ENCODE measurements at regions not wholly inside any gene's neighbourhood (a gene's known extent, or its start where the extent isn't known, plus 50 kb on each side); places are given as distances from the start of the nearest gene placed in this dataset.

- ATAC-seq: no peak
- Histone ChIP-seq H3K36me3 (no peaks in the 10 kb centered on the region), H3K27ac (no peak overlapping the region), H3K27me3 (no peaks in the 10 kb centered on the region), H3K4me3 (no peak overlapping the region), H3K9me3 (no peaks in the 10 kb centered on the region), H3K4me1 (peaks cover 0 to 3% of the 10 kb centered on the region in 2 donors)
- intact Hi-C loops (cut with DNase I; ENCODE audit: low total_unique reads) (no loop called here), in situ Hi-C loops (cut with MboI; ENCODE audit: low sequenced_read_pairs in 4 of 4) (no loop called here)
- TF ChIP-seq CTCF (IDR thresholded peaks at IDR 0.05 in 4 of 5, conservative IDR thresholded peaks at IDR 0.05 in 1 of 5): no peak
- TF ChIP-seq POLR2A (IDR thresholded peaks at IDR 0.05): no peak
- DNase-seq: no peak
These were observed 691.2 kb downstream of the EPHA4 start for GRCh38 chr2:220880623-220881596.

- intact Hi-C loops (cut with DNase I; ENCODE audit: low total_unique reads): no loop called here
These were observed 689.6 kb downstream of the EPHA4 start for GRCh38 chr2:220882507-220882906.

GRCh38 chr2:220885593-220885992, 686.5 kb downstream of the EPHA4 start:
- in situ Hi-C loops (cut with MboI; ENCODE audit: low sequenced_read_pairs in 4 of 4) (no loop called here), intact Hi-C loops (cut with DNase I; ENCODE audit: low total_unique reads) (no loop called here)

More at GRCh38 chr2:220882507-220882906, 689.6 kb downstream of the EPHA4 start:
- H3K4me3 ChIP-seq: no peak overlapping the region
- no peak overlapping the region for H3K27ac ChIP-seq
- DNase-seq (no peak), ATAC-seq (no peak)
- peaks cover 0 to 3% of the 10 kb centered on the region in 2 donors for H3K4me1 ChIP-seq
- no peaks in the 10 kb centered on the region for H3K27me3 ChIP-seq
- in situ Hi-C loops (cut with MboI; ENCODE audit: low sequenced_read_pairs in 4 of 4): no loop called here
- no peak for TF ChIP-seq POLR2A (IDR thresholded peaks at IDR 0.05)
- TF ChIP-seq CTCF (IDR thresholded peaks at IDR 0.05 in 4 of 5, conservative IDR thresholded peaks at IDR 0.05 in 1 of 5): no peak
- H3K9me3 ChIP-seq: no peaks in the 10 kb centered on the region
- no peaks in the 10 kb centered on the region for H3K36me3 ChIP-seq

GRCh38 chr2:220887271-220887870, 684.7 kb downstream of the EPHA4 start:
- ATAC-seq (no peak), DNase-seq (no peak)
- intact Hi-C loops (cut with DNase I; ENCODE audit: low total_unique reads): no loop called here
- in situ Hi-C loops (cut with MboI; ENCODE audit: low sequenced_read_pairs in 4 of 4): no loop called here
- no peaks in the 10 kb centered on the region for H3K9me3 ChIP-seq
- no peaks in the 10 kb centered on the region for H3K36me3 ChIP-seq
- no peaks in the 10 kb centered on the region for H3K27me3 ChIP-seq
- H3K4me1 ChIP-seq: peaks cover 0 to 3% of the 10 kb centered on the region in 2 donors
- no peak overlapping the region for H3K27ac ChIP-seq
- TF ChIP-seq POLR2A (IDR thresholded peaks at IDR 0.05) (no peak), CTCF (IDR thresholded peaks at IDR 0.05 in 4 of 5, conservative IDR thresholded peaks at IDR 0.05 in 1 of 5) (no peak)
- H3K4me3 ChIP-seq: no peak overlapping the region

More at GRCh38 chr2:220885593-220885992, 686.5 kb downstream of the EPHA4 start:
- Histone ChIP-seq H3K4me3 (no peak overlapping the region), H3K27me3 (no peaks in the 10 kb centered on the region), H3K4me1 (peaks cover 0 to 3% of the 10 kb centered on the region in 2 donors), H3K27ac (no peak overlapping the region), H3K36me3 (no peaks in the 10 kb centered on the region), H3K9me3 (no peaks in the 10 kb centered on the region)
- TF ChIP-seq CTCF (IDR thresholded peaks at IDR 0.05 in 4 of 5, conservative IDR thresholded peaks at IDR 0.05 in 1 of 5): no peak
- no peak for TF ChIP-seq POLR2A (IDR thresholded peaks at IDR 0.05)
- ATAC-seq: no peak
- DNase-seq: no peak

All from gastrocnemius medialis (tissue), 4 donors.